ENCODE measurements at regions not wholly inside any gene's neighbourhood (a gene's known extent, or its start where the extent isn't known, plus 50 kb on each side); places are given as distances from the start of the nearest gene placed in this dataset.

GRCh38 chrX:6904156-6904555, 243.4 kb upstream of the STS start:
- peak; percentile 18 for DNase-seq

GRCh38 chrX:6898371-6898770, 249.1 kb upstream of the STS start:
- DNase-seq: no peak

- no peak for DNase-seq
Measured at GRCh38 chrX:6891404-6891803, 256.1 kb upstream of the STS start.

- DNase-seq: no peak
Measured at GRCh38 chrX:6890544-6891261, 256.8 kb upstream of the STS start.

GRCh38 chrX:6885909-6886308, 261.6 kb upstream of the STS start:
- DNase-seq: no peak

- DNase-seq: no peak
Measured at GRCh38 chrX:6885396-6885795, 262.1 kb upstream of the STS start.

- DNase-seq: no peak
Measured at GRCh38 chrX:6861456-6861855, 286.1 kb upstream of the STS start.

- no peak for DNase-seq
Measured at GRCh38 chrX:6857749-6858148, 289.8 kb upstream of the STS start.

- DNase-seq: no peak
Measured at GRCh38 chrX:6856471-6856870, 291.0 kb upstream of the STS start.

GRCh38 chrX:6852869-6853268, 294.6 kb upstream of the STS start:
- no peak for DNase-seq

GRCh38 chrX:6852121-6852520, 295.4 kb upstream of the STS start:
- DNase-seq: no peak

GRCh38 chrX:6851140-6851539, 296.4 kb upstream of the STS start:
- DNase-seq: no peak

- no peak for DNase-seq
Measured at GRCh38 chrX:6849716-6850414, 297.6 kb upstream of the STS start.

- no peak for DNase-seq
Measured at GRCh38 chrX:6832619-6833018, 297.7 kb upstream of the VCX3A start.

- no peak for DNase-seq
Measured at GRCh38 chrX:6826856-6827255, 291.9 kb upstream of the VCX3A start.

GRCh38 chrX:6821730-6822129, 286.8 kb upstream of the VCX3A start:
- DNase-seq: no peak

GRCh38 chrX:6813836-6814370, 279.0 kb upstream of the VCX3A start:
- DNase-seq: no peak

- no peak for DNase-seq
Measured at GRCh38 chrX:6812087-6812486, 277.2 kb upstream of the VCX3A start.

- DNase-seq: no peak
Measured at GRCh38 chrX:6810776-6811175, 275.9 kb upstream of the VCX3A start.

GRCh38 chrX:6803607-6804006, 268.7 kb upstream of the VCX3A start:
- no peak for DNase-seq

GRCh38 chrX:6793000-6793399, 258.1 kb upstream of the VCX3A start:
- DNase-seq: no peak

GRCh38 chrX:6783912-6784311, 249.0 kb upstream of the VCX3A start:
- no peak for DNase-seq

GRCh38 chrX:6782831-6783230, 247.9 kb upstream of the VCX3A start:
- DNase-seq: no peak
